ENCODE measurements at regions not wholly inside any gene's neighbourhood (a gene's known extent, or its start where the extent isn't known, plus 50 kb on each side); places are given as distances from the start of the nearest gene placed in this dataset.

- no peak for TF ChIP-seq CTCF (conservative IDR thresholded peaks at IDR 0.05; ENCODE audit: low read length)
- no peak for TF ChIP-seq EZH2phosphoT487 (IDR thresholded peaks at IDR 0.05; ENCODE audit: borderline replicate concordance)
Measured at GRCh38 chr1:64397541-64397940, 72.4 kb upstream of the CACHD1 start.
